GM12891 (cell line): ENCODE measurements at regions not wholly inside any gene's neighbourhood (a gene's known extent, or its start where the extent isn't known, plus 50 kb on each side); places are given as distances from the start of the nearest gene placed in this dataset.

Experiments used
- PAX5 ChIP-seq: IDR thresholded peaks from 2 replicates; pipeline ENCODE4 v1.6.1; 2011; ENCODE audit warnings: low read length, moderate library complexity, mild to moderate bottlenecking; ENCODE audit not compliant: insufficient read depth, severe bottlenecking
- POLR2A ChIP-seq: IDR thresholded peaks from 2 replicates; pipeline ENCODE4 v1.6.1; 2011; ENCODE audit warnings: low read depth, low read length, control low read depth
- POLR2AphosphoS5 ChIP-seq: IDR thresholded peaks from 2 replicates; pipeline ENCODE4 v1.6.1; 2011; ENCODE audit warnings: low read depth, low read length, control low read depth
- POU2F2 ChIP-seq: IDR thresholded peaks from 2 replicates; pipeline ENCODE4 v1.6.1; 2011; ENCODE audit warnings: low read depth, mild to moderate bottlenecking, control low read depth, low read length, moderate library complexity
- SPI1 ChIP-seq: IDR thresholded peaks from 2 replicates; pipeline ENCODE4 v1.6.1; 2011; ENCODE audit warnings: low read depth, low read length, control low read depth
- TAF1 ChIP-seq: IDR thresholded peaks from 2 replicates; pipeline ENCODE4 v1.6.1; 2011; ENCODE audit warnings: low read depth, low read length, control low read depth

DNA sequence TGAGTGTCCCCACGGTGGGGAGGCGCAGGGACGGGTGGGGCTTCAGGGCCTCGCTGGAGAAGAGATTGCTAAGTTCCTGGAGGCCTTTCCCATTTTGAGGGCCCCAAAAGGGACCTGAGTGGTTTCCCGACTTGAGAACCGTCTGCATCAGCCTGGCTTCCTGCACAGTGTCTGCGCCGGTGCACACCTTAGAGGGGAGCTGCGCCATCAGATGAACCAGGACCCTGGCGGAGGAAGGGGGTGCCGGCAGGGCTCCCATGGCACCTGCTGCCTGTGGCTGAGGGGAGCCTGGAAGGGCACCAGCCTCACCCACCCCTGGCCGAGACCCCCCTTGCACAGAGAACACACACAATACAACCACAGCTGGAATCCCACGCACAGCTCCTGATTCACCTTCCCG is 465.1 kb upstream of the MYT1L start:
- TF ChIP-seq POLR2A (no peak), POLR2AphosphoS5 (no peak), PAX5 (no peak), TAF1 (no peak), SPI1 (no peak), POU2F2 (no peak)
